GM21367 (cell line): ENCODE measurements at regions not wholly inside any gene's neighbourhood (a gene's known extent, or its start where the extent isn't known, plus 50 kb on each side); places are given as distances from the start of the nearest gene placed in this dataset.

Experiments used
- ATAC-seq: cut with Tn5 transposase; IDR thresholded peaks from one replicate; pipeline ENCODE4 v1.9.1; 2021; ENCODE audit not compliant: unreplicated experiment

GRCh38 chr2:200171731-200172482, 134.6 kb upstream of the SPATS2L start:
- no peak for ATAC-seq

- ATAC-seq: no peak
Measured at GRCh38 chr2:200172521-200172920, 134.0 kb upstream of the SPATS2L start.

GRCh38 chr2:200172944-200173581, 133.4 kb upstream of the SPATS2L start:
- ATAC-seq: no peak

GRCh38 chr2:200173691-200174090, 132.8 kb upstream of the SPATS2L start:
- no peak for ATAC-seq

- no peak for ATAC-seq
Measured at GRCh38 chr2:200174433-200175216, 131.9 kb upstream of the SPATS2L start.

- no peak for ATAC-seq
Measured at GRCh38 chr2:200177971-200178911, 128.3 kb upstream of the SPATS2L start.

- ATAC-seq: no peak
Measured at GRCh38 chr2:200179151-200179550, 127.3 kb upstream of the SPATS2L start.

GRCh38 chr2:200180943-200181342, 125.5 kb upstream of the SPATS2L start:
- no peak for ATAC-seq

- ATAC-seq: no peak
Measured at GRCh38 chr2:200181755-200182154, 124.7 kb upstream of the SPATS2L start.

GRCh38 chr2:200184748-200185627, 121.5 kb upstream of the SPATS2L start:
- no peak for ATAC-seq

GRCh38 chr2:200185628-200186000, 120.9 kb upstream of the SPATS2L start:
- ATAC-seq: no peak

- ATAC-seq: no peak
Measured at GRCh38 chr2:200186002-200186401, 120.5 kb upstream of the SPATS2L start.

- ATAC-seq: no peak
Measured at GRCh38 chr2:200188876-200189275, 117.6 kb upstream of the SPATS2L start.

- ATAC-seq: no peak
Measured at GRCh38 chr2:200189964-200190363, 116.5 kb upstream of the SPATS2L start.

GRCh38 chr2:200193331-200193730, 113.2 kb upstream of the SPATS2L start:
- no peak for ATAC-seq

GRCh38 chr2:200193791-200194190, 112.7 kb upstream of the SPATS2L start:
- peak; percentile 57 for ATAC-seq

GRCh38 chr2:200194746-200195145, 111.7 kb upstream of the SPATS2L start:
- no peak for ATAC-seq

- no peak for ATAC-seq
Measured at GRCh38 chr2:200199005-200199404, 107.5 kb upstream of the SPATS2L start.

- no peak for ATAC-seq
Measured at GRCh38 chr2:200199576-200200263, 106.8 kb upstream of the SPATS2L start.
